ENCODE measurements at regions not wholly inside any gene's neighbourhood (a gene's known extent, or its start where the extent isn't known, plus 50 kb on each side); places are given as distances from the start of the nearest gene placed in this dataset.
A peak's percentile ranks its signal among the peaks of the same experiment; 100 is the strongest.
"Not testable (repeated sequence)": the region's sequence is repeated elsewhere in the genome, so short reads cannot be mapped to it uniquely, and the experiment has no call there.

DNA sequence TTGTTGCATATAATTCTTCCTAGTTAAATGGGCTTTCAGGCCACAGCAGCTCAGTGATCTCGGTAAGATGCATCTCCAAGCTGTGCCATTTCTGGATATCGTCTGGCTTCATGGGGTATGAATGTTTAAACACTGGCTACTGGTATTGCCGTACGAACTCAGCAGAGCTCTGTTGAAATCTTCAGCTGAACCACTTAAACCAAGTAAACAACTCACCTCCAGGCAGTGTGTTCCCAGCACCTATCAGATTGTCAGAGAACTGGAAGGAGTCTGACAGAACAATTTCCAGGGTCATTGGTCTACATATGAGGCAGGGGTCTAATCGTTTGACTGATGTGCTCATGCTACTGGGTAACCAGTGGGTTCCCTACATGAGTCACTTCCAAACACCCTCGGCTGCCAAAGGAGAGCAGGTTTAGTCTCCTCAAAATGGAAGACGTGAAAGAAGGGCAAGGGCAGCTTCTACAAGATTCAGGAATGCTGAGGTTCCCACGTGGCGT lies 93.2 kb upstream of the BMAL1 start:
- no peak for ATAC-seq
- no peak for TF ChIP-seq ZNF8 (CRISPR knock-in tag; IDR thresholded peaks at IDR 0.05)
- TF ChIP-seq ZFP30 (CRISPR knock-in tag; IDR thresholded peaks at IDR 0.05): no peak
- no peak for TF ChIP-seq TOX (CRISPR knock-in tag; IDR thresholded peaks at IDR 0.05; ENCODE audit: borderline replicate concordance)
- TF ChIP-seq, protein P1, sequence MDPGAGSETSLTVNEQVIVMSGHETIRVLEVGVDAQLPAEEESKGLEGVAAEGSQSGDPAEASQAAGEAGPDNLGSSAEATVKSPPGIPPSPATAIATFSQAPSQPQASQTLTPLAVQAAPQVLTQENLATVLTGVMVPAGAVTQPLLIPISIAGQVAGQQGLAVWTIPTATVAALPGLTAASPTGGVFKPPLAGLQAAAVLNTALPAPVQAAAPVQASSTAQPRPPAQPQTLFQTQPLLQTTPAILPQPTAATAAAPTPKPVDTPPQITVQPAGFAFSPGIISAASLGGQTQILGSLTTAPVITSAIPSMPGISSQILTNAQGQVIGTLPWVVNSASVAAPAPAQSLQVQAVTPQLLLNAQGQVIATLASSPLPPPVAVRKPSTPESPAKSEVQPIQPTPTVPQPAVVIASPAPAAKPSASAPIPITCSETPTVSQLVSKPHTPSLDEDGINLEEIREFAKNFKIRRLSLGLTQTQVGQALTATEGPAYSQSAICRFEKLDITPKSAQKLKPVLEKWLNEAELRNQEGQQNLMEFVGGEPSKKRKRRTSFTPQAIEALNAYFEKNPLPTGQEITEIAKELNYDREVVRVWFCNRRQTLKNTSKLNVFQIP (CRISPR knock-in tag; IDR thresholded peaks at IDR 0.05; ENCODE audit: borderline replicate concordance, low read depth): no peak

DNA sequence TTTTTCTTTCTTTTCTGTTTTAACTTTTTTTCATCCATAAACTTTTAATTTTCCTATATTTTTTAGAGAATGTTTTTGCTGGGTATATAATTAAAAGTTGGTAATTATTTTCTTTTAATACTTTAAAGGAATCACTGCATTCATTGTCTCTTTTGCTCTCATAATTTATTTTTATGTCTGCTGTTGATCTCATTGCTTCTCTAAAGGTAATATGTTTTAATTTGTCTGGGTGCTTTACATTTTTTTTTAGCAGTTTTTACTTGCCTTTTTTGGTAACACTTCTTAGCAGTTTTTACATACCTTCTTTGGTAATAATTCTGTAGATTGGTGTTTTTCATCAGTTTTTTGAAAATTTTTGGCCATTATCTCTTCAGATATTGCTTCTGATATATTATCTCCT lies 89.4 kb upstream of the BMAL1 start:
- no peak for ATAC-seq
- TF ChIP-seq CREB5 (CRISPR knock-in tag; IDR thresholded peaks at IDR 0.05; ENCODE audit: low read depth): no peak
- TF ChIP-seq CSDC2 (CRISPR knock-in tag; IDR thresholded peaks at IDR 0.05): no peak
- TF ChIP-seq ZNF8 (CRISPR knock-in tag; IDR thresholded peaks at IDR 0.05): no peak
- TF ChIP-seq ZNF565 (CRISPR knock-in tag; conservative IDR thresholded peaks at IDR 0.05; ENCODE audit: low read depth): no peak
- no peak for TF ChIP-seq ZC3H10 (CRISPR knock-in tag; IDR thresholded peaks at IDR 0.05)
- TF ChIP-seq, protein P1 (CRISPR knock-in tag; IDR thresholded peaks at IDR 0.05; ENCODE audit: borderline replicate concordance, low read depth): no peak
- no peak for TF ChIP-seq PATZ1 (CRISPR knock-in tag; IDR thresholded peaks at IDR 0.05; ENCODE audit: borderline replicate concordance)

GRCh38 chr11:13189561-13190426 lies 87.8 kb upstream of the BMAL1 start:
- TF ChIP-seq ZFP3 (CRISPR knock-in tag; IDR thresholded peaks at IDR 0.05) (no peak), ISL1 (CRISPR knock-in tag; IDR thresholded peaks at IDR 0.05) (peak; percentile 70)
- ATAC-seq: peak; percentile 74

DNA sequence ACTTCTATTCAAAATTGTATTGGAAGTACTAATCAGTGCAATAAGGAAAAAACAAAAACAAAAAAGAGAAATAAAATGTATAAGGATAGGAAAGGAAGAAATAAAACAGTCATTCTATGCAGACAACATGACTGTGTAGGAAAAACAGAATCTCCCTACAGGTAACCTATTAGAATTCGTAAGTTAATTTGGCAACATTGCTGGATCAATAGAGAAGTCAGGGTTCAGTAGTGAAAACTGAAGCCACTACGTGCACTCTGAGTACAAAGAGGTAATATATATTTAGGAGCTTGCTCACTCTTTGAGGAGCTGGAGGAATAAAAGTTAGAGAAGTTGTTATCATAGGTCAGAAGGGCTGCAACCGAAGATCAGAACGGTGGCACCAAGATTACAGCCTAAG lies 84.0 kb upstream of the BMAL1 start:
- ATAC-seq: no peak
- no peak for TF ChIP-seq ZFP30 (CRISPR knock-in tag; IDR thresholded peaks at IDR 0.05)
- no peak for TF ChIP-seq RARB (CRISPR knock-in tag; IDR thresholded peaks at IDR 0.05)
- no peak for TF ChIP-seq CREB5 (CRISPR knock-in tag; IDR thresholded peaks at IDR 0.05; ENCODE audit: low read depth)
- TF ChIP-seq PPARA (CRISPR knock-in tag; IDR thresholded peaks at IDR 0.05; ENCODE audit: borderline replicate concordance): no peak
- no peak for TF ChIP-seq ESRRG (CRISPR knock-in tag; IDR thresholded peaks at IDR 0.05)
- TF ChIP-seq PATZ1 (CRISPR knock-in tag; IDR thresholded peaks at IDR 0.05; ENCODE audit: borderline replicate concordance): no peak
- TF ChIP-seq CSDC2 (CRISPR knock-in tag; IDR thresholded peaks at IDR 0.05): no peak

- ATAC-seq: not testable (repeated sequence)
Observed at GRCh38 chr11:13197374-13197773, 80.2 kb upstream of the BMAL1 start.
